ENCODE measurements at regions not wholly inside any gene's neighbourhood (a gene's known extent, or its start where the extent isn't known, plus 50 kb on each side); places are given as distances from the start of the nearest gene placed in this dataset.
A peak's percentile ranks its signal among the peaks of the same experiment; 100 is the strongest.

GRCh38 chr2:118198268-118198667 is 110.0 kb downstream of the INSIG2 start:
- Histone ChIP-seq H3K27me3 (ENCODE audit: low read length) (no peaks in the 10 kb centered on the region), H3K4me2 (ENCODE audit: low read depth, low read length, poor library complexity, severe bottlenecking) (no peak overlapping the region), H3K9ac (ENCODE audit: low read length) (no peak overlapping the region), H3K36me3 (ENCODE audit: low read length) (no peaks in the 10 kb centered on the region), H3K9me2 (replicated peaks; ENCODE audit: insufficient read depth, low read length) (no peaks in the 10 kb centered on the region), H3F3A (ENCODE audit: insufficient read depth) (no peaks in the 10 kb centered on the region), H4K20me1 (ENCODE audit: low read depth, low read length) (no peaks in the 10 kb centered on the region), H2AFZ (ENCODE audit: low read depth, low read length, severe bottlenecking) (no peak overlapping the region), H3K27ac (ENCODE audit: low read depth, low read length) (no peak overlapping the region), H3K9me3 (ENCODE audit: insufficient read depth, low read length) (no peaks in the 10 kb centered on the region), H3K4me3 (ENCODE audit: insufficient read depth, low read length, poor library complexity, severe bottlenecking) (no peak overlapping the region), H3K79me2 (ENCODE audit: insufficient read depth, low read length) (no peaks in the 10 kb centered on the region)
- TF ChIP-seq CTCF (IDR thresholded peaks at IDR 0.05; ENCODE audit: insufficient read depth, low read length, poor library complexity, severe bottlenecking) (no peak), EZH2phosphoT487 (conservative IDR thresholded peaks at IDR 0.05; ENCODE audit: low read length) (no peak)

- Histone ChIP-seq H3K27ac (ENCODE audit: low read depth, low read length) (no peak overlapping the region), H3K4me3 (ENCODE audit: insufficient read depth, low read length, poor library complexity, severe bottlenecking) (no peak overlapping the region), H3K27me3 (ENCODE audit: low read length) (no peaks in the 10 kb centered on the region), H3K79me2 (ENCODE audit: insufficient read depth, low read length) (no peaks in the 10 kb centered on the region), H3K4me2 (ENCODE audit: low read depth, low read length, poor library complexity, severe bottlenecking) (no peak overlapping the region), H4K20me1 (ENCODE audit: low read depth, low read length) (no peaks in the 10 kb centered on the region), H3K9me2 (replicated peaks; ENCODE audit: insufficient read depth, low read length) (no peaks in the 10 kb centered on the region), H2AFZ (ENCODE audit: low read depth, low read length, severe bottlenecking) (peak overlapping the region; percentile 3), H3K9me3 (ENCODE audit: insufficient read depth, low read length) (no peaks in the 10 kb centered on the region), H3K9ac (ENCODE audit: low read length) (no peak overlapping the region), H3F3A (ENCODE audit: insufficient read depth) (no peaks in the 10 kb centered on the region), H3K36me3 (ENCODE audit: low read length) (no peaks in the 10 kb centered on the region)
- TF ChIP-seq EZH2phosphoT487 (conservative IDR thresholded peaks at IDR 0.05; ENCODE audit: low read length) (no peak), CTCF (IDR thresholded peaks at IDR 0.05; ENCODE audit: insufficient read depth, low read length, poor library complexity, severe bottlenecking) (no peak)
Observed at GRCh38 chr2:118197011-118197675, 108.9 kb downstream of the INSIG2 start.

GRCh38 chr2:118190474-118190873 is 102.2 kb downstream of the INSIG2 start:
- H3F3A ChIP-seq (ENCODE audit: insufficient read depth): peaks cover 8% of the 10 kb centered on the region
- H4K20me1 ChIP-seq (ENCODE audit: low read depth, low read length): no peaks in the 10 kb centered on the region
- H3K27ac ChIP-seq (ENCODE audit: low read depth, low read length): no peak overlapping the region
- no peaks in the 10 kb centered on the region for H3K79me2 ChIP-seq (ENCODE audit: insufficient read depth, low read length)
- no peak overlapping the region for H3K4me2 ChIP-seq (ENCODE audit: low read depth, low read length, poor library complexity, severe bottlenecking)
- no peak overlapping the region for H3K9ac ChIP-seq (ENCODE audit: low read length)
- no peaks in the 10 kb centered on the region for H3K9me3 ChIP-seq (ENCODE audit: insufficient read depth, low read length)
- no peak overlapping the region for H3K4me3 ChIP-seq (ENCODE audit: insufficient read depth, low read length, poor library complexity, severe bottlenecking)
- H2AFZ ChIP-seq (ENCODE audit: low read depth, low read length, severe bottlenecking): no peak overlapping the region
- H3K36me3 ChIP-seq (ENCODE audit: low read length): no peaks in the 10 kb centered on the region
- TF ChIP-seq CTCF (IDR thresholded peaks at IDR 0.05; ENCODE audit: insufficient read depth, low read length, poor library complexity, severe bottlenecking) (no peak), EZH2phosphoT487 (conservative IDR thresholded peaks at IDR 0.05; ENCODE audit: low read length) (no peak)
- no peaks in the 10 kb centered on the region for H3K9me2 ChIP-seq (replicated peaks; ENCODE audit: insufficient read depth, low read length)
- H3K27me3 ChIP-seq (ENCODE audit: low read length): no peaks in the 10 kb centered on the region

Data from SU-DHL-6 (cell line).